NCI-H2081 treated with DMSO at 0.1 percent for 48 hours (cell line): ENCODE measurements at regions not wholly inside any gene's neighbourhood (a gene's known extent, or its start where the extent isn't known, plus 50 kb on each side); places are given as distances from the start of the nearest gene placed in this dataset.

Experiments used
- DNase-seq: peaks from one replicate; lab custom pipeline; 2025; lab: John Stamatoyannopoulos, UW

DNA sequence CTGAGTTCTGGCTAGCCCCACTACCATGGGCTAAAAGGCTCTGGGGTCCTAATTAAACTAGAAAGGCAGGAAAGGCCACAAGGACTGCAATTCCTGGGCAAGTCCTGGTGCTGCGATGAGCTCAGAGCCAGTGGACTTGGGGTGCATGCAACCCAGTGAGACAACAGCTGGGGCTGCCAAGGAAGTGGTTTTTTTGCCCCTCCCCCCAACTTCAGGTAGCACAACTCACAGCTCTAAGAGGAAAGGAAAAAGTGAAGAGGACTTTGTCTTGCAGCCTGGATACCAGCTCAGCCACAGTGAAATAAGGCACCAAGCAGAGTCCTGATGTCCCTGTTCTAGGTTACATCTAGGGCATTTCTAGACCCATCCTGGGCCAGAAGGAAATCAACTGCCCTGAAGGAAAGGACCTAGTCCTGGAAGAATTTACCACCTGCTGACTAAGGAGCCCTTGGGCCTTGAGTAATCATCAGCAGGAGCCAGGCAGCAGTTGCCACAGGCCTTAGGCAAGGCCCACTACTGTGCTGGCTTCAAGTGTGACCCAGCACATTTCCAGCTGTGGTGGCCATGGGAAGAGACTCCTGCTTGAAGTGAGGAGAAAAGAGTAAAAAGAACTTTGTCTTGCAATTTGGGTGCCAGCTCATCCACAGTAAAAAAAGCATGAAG, 358.4 kb downstream of the BTBD3 start:
- no peak for DNase-seq

DNA sequence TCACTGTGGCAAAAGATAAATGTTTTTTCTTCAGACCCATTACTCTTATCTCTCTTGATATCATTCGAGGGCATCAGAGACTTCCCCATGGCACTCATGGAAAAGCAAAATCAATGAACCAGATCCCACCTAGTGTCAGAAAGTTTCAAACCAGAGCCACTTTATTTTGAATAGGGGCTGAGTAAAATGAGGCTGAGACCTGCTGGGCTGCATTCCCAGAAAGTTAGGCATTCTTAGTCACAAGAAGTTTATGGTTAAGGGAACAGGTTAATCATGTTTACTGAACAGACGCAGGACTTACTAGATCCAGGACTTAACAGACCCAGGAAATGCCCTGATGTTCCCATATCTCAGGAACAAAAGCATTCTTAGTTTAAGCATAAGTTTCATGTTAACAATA, 369.9 kb downstream of the BTBD3 start:
- no peak for DNase-seq

DNA sequence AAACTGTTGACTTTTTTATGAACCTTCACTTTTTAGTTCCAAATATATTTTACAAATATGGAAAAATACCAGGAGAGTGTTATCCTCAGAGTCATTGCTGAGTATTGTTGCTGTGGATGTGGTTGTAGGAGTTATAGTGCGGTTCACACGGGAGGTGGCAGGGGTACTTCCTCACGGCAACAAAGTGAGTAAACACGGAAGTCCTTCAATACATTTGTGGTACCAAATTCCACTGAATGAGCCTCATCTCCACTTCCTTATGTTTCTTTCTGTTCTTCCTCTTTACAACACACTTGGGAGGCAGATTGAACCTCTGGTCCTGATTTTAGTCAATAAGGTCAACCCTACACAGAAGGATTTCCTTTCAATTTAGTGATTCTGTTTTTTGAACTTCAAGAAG, 371.8 kb downstream of the BTBD3 start:
- no peak for DNase-seq

DNA sequence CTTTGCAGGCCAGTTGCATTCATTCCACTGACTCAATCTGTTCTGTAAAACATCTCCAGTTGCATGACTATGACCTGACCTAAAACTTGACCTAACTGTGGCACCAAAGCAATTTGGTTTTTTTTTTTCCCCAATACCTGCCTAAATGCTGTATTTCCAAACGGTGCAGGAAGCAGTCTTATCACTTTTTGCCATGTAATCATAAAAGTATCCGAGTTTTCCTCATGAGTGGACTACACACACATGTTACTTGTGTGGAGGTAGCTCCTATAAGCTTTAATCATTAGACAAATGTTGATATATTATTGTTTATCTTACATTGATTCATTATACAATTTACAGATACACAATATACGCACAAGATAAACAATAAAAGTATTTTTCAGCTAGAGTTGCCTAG, 373.7 kb downstream of the BTBD3 start:
- DNase-seq, result no peak

DNA sequence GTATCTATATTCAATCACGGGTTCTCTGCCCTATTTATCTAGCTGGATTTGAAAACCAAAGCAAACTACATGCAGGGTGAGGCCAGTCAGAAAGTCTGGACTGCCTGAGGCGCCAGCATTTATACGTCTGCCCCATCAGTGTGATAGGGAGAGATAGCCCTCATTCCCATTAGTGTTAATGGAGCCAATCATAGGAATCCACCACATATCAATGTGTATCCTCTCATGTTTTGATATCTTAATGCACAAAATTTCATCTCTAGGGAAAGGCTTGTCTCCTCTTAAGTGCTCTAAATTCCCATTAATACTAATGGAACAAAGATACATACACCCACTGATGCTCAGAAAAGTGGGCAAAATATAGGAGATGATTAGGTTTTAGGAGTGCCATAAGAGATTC, 376.2 kb downstream of the BTBD3 start:
- DNase-seq, result no peak

DNA sequence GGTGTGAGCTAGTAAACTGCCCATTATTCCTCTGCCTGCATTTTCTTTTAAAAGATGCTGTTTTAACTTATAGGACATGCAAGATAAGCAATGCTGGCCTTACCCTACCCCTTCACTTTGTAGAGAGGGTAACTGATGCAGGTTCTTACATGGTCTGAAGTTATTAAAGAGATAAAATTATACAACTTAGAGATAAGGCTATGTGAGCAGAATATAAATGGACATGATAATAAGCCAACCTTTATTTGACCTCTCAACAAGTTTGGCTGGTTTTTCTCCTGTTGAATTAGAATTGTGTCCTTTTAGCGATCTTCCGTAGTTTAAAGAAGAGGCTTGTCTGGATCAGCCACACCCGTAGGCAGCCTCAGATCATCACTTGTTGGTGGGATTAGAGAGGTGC, 377.0 kb downstream of the BTBD3 start:
- DNase-seq, result no peak

DNA sequence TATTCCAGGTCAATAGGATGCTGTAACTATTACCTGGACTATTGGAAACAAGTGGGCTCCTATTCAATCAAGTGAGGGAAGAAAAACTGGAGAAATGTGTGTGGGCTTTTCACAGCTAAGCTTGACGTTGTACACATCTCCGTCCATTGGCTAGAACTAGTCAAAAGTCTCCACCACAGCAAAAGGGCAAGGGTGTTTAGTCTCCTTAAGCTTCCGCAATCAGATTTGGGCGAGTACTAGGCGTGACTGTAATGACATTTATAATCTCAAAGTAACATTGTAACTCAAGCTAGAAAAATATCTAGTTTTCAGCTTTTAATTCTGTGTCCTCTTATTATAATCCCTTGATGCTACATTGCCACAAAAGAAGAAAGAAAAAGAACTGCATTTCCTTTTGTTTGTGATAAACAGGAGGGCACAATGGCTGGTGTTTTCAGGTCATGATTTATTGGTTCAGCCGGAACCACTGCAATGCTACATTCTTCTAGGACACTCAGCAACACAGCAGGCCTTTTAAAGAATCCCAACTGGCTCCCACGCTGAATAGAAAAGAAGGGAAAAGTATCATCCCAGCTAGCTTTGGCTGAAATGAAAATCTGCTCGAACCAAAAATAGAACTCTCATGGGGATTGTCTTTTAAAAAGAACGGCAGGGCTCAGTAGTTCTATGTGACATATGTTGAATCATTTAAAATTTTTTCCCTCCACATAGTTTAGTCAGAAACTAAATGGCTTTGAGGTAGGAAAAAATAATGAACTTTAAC, 387.7 kb downstream of the BTBD3 start:
- no peak for DNase-seq

DNA sequence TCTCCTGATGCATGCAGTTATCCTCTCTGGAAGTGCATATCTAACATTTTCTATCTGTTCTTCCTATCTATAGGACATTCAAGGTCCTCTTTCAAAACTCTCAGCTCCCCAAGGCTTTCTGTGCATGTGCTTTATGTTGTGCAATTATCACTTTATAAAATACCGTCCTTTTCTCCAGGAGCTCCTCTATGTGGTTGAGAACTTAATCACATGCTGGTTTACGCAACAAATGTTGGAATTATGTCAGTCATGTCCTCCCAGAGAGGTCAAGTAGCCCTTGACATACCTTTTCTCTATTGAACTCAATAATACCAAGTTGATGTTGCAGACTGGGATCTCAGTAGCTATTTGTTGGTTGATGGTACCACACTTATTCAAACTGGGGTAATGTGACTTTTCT, 388.4 kb downstream of the BTBD3 start:
- DNase-seq, result no peak

DNA sequence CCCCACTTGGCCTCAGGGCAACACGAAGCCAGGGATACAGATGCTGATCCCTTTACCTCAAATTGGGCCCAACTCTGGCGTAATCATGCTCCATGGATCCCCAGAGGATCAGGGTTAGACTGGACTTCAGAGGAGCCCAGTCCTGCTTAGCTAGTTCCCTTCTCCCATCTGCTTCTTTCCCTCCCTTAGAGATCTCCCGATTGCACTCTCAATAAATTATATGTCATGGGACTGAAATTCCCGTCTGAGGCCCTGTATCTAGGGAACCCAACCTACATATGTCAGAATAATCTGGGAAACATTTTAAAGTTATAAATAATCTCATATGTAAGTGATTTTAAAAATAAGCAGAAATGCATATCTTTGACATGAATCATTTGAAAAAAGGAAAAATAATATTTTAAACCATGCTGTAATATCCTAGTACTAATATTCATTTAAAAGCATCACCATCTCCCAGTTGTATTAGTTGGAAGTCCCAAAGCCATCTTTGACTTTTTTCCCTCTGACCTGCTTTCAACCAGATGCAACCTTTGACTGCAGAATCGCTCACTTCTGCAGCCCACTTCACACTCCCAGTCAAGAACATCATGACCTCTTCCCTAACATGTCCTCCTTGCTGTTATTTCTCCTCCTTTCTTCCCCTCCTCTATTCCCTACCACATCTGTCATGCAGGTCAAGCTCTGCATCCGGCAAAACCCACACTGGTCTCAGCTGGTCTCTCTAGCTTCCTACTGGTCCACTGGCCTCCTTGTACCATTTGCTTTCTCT, 393.6 kb downstream of the BTBD3 start:
- no peak for DNase-seq

DNA sequence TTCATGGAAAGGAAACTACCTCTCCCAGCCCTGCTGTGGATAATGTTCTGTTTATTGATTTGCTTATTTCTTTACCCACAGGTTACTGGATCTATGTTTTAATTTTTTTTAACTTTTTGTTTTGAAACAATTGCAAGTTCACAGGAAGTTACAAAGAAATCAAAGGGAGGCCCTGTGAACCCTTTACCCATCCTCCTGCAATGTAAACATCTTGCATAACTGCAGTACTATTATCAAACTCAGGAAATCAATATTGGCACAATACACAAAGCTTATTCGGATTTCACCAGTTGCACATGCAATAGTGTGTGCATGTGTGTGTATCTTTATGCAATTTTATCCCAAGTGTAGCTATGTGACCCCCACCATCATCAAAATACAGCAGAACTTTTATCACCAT, 398.0 kb downstream of the BTBD3 start:
- no peak for DNase-seq

DNA sequence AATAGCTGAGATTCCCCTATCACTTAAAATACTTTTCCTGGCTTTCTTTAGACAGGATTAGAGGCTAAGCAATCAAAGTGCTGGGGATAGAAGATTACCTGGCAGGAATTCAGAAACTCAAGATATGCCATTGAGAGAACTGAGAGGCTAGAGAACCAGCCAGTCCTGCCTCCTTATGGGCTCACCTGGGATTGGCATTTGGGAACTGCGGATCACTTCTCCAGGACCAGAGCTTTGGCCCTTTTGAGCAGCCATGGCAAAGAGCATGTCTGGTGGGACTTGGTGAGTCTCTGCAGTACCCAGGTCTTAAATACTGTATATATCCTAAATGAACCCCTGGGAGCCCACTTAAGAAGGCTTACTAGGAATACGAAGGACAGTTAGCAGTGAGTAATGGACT, 399.1 kb downstream of the BTBD3 start:
- no peak for DNase-seq

DNA sequence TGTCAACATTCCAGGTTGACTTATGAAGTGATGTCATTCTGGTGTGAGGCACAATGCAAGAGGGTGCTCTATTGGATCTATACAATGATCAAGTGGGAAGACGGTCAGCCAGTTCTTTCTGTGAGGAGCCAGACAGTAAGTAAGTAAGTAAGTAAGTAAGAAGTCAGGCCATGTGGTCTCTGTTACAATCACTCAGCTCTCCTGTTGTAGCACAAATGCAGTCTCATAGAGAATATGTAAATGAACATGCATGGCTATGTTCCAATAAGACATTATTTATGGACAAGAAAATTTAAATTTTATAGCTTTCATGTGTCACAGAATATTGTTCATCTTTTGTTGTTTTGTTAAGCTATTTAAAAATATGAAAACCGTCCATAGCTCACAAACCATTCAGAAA, 399.7 kb downstream of the BTBD3 start:
- DNase-seq, result no peak

DNA sequence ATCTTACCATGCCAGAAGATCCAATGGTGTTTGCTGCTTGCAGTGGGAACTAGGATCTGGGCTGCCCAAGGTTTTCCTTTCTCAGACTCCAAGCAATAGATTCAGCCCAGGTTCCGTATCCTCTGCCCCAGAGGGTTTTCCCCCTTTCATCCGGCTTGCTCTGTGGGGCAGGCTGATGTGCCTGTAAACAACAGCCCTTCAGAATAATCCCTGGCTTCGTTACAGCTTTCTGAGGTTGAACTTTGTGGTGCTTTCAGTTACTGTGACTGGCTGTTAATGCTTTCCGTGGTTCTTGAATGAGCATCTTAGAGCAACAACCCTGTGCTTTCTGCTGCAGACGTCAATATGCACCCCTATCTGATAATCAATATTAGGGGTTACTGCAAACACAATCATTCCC, 400.4 kb downstream of the BTBD3 start:
- no peak for DNase-seq

DNA sequence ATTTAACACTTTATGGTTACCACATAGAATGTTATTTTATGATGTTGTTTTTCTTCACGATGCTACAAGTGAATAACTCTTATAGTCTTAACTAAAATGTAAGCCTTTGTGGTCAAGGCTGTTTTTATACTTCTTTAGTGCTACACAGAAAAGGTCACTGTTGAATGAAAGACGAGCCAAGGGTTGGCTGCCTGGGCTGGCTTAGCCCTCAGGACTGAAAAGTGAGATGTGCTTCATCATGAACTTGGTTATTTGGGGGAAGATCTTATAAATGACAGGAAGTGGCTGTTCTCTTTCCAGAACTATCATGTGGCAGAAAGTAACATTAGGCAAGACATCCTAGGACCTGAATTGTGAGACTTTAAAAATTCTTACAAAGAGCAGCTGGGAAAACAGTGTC, 404.0 kb downstream of the BTBD3 start:
- no peak for DNase-seq

DNA sequence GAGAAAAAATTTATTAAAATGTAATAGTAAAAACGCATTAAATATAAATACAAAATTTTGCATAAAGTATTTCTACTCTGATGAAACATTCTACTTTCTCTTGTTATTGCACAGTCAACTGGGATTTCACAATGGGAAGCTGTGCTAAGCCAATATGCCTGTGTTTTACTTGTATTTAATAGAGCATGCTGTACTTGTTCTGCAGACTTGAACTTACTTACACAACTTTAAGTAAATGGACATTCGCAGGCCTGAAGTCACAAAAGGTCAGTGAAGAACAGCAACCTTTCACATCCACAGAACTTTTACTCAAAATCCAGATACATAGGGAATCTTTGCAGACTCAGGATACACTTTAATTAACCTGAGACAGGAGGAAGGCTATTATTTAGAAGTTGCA, 409.5 kb downstream of the BTBD3 start:
- no peak for DNase-seq

DNA sequence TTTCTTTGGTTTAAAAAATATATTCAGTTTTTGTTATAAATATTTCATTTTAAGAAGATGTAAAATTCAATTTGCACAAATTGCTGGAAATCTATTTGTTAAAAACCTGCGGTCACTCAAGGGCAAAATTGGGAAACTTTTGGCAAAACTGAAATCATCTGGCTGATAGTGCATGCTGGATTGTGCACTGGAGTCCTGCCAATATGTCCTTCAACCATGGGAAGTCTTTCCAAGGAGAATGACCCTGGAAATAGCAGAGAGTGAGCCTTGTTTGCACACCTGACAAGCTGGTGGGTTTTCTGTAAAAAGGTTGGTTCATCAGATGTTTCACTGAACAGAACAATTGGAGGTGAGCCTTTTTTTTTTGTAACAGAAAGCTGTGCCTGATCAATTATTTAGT, 413.5 kb downstream of the BTBD3 start:
- DNase-seq, result no peak

DNA sequence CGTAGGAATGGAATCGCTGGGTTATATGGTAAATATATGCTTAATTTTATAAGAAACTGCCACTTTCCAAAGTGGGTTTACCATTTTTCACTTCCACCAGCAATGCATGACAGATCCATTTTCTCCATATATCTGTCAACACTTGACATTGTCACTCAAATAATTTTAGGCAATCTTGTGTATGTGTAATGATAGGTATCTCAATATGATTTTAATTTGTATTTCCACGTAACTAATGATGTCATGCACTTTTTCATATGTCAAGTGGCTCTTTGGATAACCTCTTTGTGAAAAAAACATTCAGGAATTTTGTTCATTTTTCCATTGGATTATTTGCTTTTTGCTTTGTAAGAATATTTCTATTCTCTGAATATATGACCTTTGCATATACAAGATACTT, 419.9 kb downstream of the BTBD3 start:
- DNase-seq, result no peak

DNA sequence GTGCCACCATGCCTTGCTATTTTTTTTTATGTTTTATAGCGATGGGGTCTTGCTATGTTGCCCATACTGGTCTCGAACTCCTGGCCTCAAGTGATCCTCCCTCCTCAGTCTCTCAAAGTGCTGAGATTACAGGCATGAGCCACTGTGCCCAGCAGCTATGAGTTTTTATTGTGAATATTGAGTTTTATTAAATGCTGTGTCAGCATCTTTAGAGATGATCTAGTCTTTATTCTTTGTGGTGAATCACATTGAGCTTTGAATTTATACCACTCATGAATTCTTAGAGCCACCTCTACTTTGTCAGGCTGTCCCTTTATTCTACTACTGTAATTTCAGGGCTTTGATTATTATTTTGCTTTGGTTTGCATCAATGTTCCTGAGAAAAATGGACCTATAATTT, 428.3 kb downstream of the BTBD3 start:
- DNase-seq, result no peak

DNA sequence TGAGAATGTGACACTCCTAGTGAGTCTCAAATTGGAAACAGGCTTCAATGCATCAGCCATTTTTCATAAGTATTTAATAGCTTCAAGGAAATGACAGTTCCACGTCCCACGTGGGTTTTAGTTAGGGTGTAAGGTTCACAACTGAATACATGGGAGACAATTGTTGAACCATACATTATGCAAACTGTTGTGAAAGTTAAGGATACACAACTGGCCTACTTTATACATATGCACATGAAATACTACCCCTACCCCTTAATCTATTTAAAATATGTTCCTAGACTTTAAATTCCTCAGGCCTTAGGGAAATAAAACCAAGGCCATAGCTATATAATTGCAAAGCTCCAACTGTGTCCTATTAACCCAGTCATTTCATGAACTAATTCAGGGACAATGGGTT, 436.1 kb downstream of the BTBD3 start:
- no peak for DNase-seq

DNA sequence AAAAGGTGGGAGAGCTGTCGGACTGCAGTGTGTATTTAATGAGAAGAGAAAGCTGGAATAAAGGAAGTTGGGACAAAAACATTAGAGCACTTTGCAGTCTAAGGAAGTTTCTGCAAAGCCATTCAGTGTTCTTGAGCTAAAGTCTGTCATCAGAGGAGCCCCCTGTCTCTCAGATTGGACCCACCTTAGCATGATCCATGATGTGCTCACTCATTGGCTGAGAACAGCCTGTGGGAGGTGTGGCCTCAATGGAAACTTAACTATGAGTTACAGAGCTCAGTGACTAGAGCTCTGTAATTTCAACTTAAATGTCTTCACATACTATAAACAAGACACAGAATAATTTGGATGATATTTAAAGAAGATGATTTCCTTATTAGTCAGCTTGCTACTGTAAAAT, 437.0 kb downstream of the BTBD3 start:
- no peak for DNase-seq

DNA sequence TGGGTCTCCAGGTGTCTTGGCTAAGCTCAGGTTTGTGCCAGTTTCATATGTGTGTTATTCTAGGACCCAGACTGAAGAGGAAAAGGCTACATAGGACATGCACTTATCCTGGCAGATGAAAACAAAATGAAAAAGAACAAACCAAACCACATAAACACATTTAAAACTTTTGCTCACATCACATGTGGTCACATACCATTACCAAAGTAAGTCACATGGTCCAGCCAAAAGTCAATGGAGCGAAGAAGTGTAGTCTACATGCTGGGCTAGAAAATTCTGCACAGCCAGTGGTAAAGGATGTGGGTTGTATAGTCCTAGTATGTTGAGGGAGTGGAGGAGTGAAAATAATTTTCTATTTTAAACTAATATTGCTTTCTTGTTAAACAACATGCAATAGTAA, 437.5 kb downstream of the BTBD3 start:
- no peak for DNase-seq

DNA sequence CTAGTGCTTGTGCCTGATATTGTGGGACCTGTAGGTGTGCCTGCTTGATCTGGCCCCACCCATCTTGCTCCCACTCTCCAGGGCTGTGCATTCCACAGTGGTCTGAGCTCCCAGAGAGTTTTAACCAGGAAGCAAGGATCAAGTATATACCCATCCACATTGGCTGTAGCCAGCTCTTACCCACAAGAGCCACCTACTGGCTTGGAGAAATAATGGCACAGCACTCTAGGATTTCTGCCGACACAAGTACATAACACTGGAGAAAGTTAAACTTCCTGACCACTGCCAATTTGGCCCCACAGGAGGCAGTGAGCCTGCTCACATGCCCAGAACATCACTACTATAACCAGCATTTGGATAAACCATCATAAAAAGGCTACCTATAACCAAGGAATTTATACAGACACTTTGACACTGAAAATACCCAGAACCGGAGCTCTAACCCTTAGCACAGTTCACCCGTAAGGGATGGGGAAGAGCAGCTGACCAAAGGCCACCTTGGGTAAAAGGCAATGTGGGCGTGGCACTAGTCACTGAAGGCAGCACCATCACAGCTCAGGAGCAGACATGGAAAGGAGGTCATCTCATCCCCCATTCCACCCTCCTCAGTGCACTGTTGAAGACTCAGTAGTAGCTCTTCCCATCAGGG, 440.4 kb downstream of the BTBD3 start:
- DNase-seq, result no peak

DNA sequence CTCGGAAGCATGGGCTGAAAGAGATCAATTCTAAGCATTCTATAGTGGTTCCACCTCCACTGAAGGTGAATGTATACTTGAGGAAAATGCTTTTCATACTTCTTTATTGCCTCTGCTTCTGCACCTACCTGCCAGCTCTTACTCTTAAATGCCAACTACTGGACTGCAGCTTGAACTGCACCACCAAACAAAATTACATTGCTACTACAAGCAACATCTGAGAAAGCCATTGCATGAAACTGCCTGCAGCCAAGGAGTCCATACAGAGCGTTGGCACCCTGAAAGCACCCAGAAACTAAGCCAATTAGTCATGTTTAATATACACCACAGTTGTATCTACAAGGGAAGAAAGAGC, 440.9 kb downstream of the BTBD3 start:
- no peak for DNase-seq
